A673 (cell line): ENCODE measurements at regions not wholly inside any gene's neighbourhood (a gene's known extent, or its start where the extent isn't known, plus 50 kb on each side); places are given as distances from the start of the nearest gene placed in this dataset.

Experiments used
- EZH2 ChIP-seq: fragments of 200-600 bp; sonication (generic); IDR thresholded peaks from 2 replicates; pipeline ENCODE4 v1.6.1; 2017; ENCODE audit warnings: borderline replicate concordance, low read depth, mild to moderate bottlenecking, mixed read lengths, antibody characterized with exemption, low read length; ENCODE audit not compliant: poor library complexity, severe bottlenecking
- TF ChIP-seq, protein P1 (sequence below): fragments of 300-800, 200-600 bp; sonication (generic); conservative IDR thresholded peaks from 2 replicates; pipeline ENCODE4 v1.5.1; 2017; ENCODE audit warnings: low read depth, mild to moderate bottlenecking, antibody characterized with exemption, low read length, moderate library complexity, mixed read lengths

DNA sequence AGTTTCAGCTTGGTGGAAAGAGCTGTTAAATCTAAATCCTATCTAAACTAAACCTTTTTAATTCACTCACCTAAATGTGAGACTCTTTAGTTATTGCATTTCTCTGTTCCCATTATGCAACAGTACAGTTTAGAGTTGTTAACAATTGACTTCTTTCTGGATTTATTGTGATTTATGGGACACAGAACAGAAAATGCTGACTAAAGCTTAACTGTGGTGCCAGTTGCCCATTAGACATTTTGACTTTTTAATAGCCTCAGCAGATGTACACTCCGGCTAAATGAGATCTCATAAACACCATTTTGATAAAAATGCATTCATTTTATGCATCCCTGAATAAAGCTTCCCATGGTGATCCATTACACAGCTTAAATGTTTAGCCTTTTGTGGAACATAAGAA lies 356.6 kb downstream of the CASP12 start:
- TF ChIP-seq, protein P1, sequence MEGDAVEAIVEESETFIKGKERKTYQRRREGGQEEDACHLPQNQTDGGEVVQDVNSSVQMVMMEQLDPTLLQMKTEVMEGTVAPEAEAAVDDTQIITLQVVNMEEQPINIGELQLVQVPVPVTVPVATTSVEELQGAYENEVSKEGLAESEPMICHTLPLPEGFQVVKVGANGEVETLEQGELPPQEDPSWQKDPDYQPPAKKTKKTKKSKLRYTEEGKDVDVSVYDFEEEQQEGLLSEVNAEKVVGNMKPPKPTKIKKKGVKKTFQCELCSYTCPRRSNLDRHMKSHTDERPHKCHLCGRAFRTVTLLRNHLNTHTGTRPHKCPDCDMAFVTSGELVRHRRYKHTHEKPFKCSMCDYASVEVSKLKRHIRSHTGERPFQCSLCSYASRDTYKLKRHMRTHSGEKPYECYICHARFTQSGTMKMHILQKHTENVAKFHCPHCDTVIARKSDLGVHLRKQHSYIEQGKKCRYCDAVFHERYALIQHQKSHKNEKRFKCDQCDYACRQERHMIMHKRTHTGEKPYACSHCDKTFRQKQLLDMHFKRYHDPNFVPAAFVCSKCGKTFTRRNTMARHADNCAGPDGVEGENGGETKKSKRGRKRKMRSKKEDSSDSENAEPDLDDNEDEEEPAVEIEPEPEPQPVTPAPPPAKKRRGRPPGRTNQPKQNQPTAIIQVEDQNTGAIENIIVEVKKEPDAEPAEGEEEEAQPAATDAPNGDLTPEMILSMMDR: no peak
- TF ChIP-seq EZH2: no peak
